ENCODE measurements at regions not wholly inside any gene's neighbourhood (a gene's known extent, or its start where the extent isn't known, plus 50 kb on each side); places are given as distances from the start of the nearest gene placed in this dataset.
A peak's percentile ranks its signal among the peaks of the same experiment; 100 is the strongest.

DNA sequence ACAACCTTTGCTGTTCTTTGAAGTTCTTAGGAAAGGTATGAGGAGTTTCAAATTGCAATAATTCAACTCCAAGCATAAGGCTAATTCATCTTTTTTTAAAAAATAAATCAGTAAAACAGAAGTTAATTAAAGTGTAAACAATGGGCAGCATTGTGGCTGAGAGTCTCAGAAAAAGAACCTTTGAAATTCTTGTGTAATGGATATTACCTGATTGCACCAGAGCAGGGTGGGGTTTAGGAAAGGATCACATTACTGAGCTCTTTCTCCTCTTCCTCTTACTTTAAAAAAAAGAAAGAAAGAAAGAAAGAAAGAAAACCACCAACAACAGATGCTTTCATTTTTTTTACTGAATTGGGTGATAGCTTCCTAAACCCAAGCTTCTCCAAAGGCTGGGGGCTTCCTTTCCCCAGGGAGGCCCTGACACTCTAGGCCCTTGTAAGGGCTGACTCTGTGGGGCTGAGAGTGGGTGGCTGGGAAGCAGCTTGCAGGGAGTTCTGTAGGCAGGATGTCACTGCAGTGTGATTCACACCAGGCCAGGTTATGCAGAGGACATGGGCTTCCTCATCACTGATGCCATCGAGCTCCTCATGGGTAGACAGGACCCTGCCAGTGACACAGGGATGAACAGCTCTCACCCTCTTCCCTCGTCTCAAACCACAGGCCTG, 564.5 kb downstream of the FGF9 start:
- H3K27me3 Mint-ChIP-seq = no peaks in the 10 kb centered on the region
- H3K9me3 Mint-ChIP-seq = no peaks in the 10 kb centered on the region
- H3K4me3 Mint-ChIP-seq = no peak overlapping the region
- no peak overlapping the region for H3K27ac Mint-ChIP-seq
- H3K36me3 Mint-ChIP-seq = no peaks in the 10 kb centered on the region
- peaks cover 7% of the 10 kb centered on the region for H3K4me1 Mint-ChIP-seq

DNA sequence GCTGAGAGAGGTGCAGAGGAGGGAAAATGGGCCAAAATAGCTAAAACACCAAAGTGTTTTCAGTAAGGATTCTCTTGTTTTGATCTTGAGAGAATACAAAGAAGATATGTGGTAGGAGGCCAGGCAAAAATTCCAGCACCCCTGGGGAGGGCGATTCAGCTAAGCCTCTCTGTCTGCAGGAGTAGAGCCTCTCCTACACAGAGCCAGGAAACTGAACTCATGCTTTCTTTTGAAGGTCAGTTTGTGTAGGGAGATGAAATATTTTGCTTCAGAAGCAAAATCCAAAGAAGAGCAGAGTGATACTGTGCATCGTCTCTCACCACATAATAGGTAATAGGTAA, 565.0 kb downstream of the FGF9 start:
- Mint-ChIP-seq H3K36me3 (no peaks in the 10 kb centered on the region), H3K4me3 (no peak overlapping the region), H3K27ac (no peak overlapping the region), H3K27me3 (no peaks in the 10 kb centered on the region), H3K9me3 (no peaks in the 10 kb centered on the region), H3K4me1 (peaks cover 7% of the 10 kb centered on the region)

DNA sequence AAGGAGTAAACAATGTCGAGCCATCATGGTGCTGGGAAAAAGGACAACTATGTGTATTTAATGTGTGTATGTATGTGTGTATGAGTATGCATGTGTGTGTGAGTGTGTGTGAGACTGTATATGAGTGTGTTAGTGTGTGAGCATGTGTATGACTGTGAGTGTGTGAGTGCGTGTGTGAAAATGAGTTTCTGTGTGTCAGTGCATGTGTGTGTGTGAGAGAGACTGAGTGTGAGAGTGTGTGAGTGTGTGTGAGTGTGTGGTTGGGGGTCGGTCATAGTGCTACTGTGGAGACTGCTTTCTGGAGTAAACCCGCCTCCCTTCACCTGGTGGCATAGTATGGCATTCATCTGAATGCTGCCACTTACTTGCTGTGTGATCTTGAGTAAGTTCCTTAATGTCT, 567.4 kb downstream of the FGF9 start:
- Mint-ChIP-seq H3K27ac (no peak overlapping the region), H3K4me3 (no peak overlapping the region), H3K9me3 (no peaks in the 10 kb centered on the region)

DNA sequence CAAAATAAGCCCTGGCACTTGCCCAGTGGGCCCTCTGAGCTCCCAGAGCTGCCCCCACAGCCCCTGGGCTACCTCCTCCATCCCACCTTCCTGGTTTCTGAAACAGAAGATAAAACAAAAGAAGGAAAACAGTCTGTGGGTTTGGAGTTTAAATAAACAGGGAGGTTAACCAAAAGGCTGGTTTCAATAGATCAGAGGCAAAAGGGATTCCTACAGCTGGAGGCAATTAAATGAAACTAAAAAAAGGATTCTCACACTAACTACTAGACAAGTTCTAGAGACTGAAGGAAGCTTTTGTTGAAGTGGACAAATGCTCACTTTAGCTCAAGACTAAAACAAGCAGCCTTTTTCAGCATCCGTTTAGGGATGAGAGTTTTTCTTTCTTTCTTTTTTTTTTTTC, 569.8 kb downstream of the FGF9 start:
- no peak overlapping the region for H3K27ac Mint-ChIP-seq
- no peaks in the 10 kb centered on the region for H3K27me3 Mint-ChIP-seq
- H3K36me3 Mint-ChIP-seq = no peaks in the 10 kb centered on the region
- H3K4me3 Mint-ChIP-seq = no peak overlapping the region
- H3K9me3 Mint-ChIP-seq = no peaks in the 10 kb centered on the region
- peaks cover 10% of the 10 kb centered on the region for H3K4me1 Mint-ChIP-seq

More for the DNA sequence above, 567.4 kb downstream of the FGF9 start:
- no peaks in the 10 kb centered on the region for H3K36me3 Mint-ChIP-seq
- H3K4me1 Mint-ChIP-seq = peaks cover 9% of the 10 kb centered on the region
- H3K27me3 Mint-ChIP-seq = no peaks in the 10 kb centered on the region

DNA sequence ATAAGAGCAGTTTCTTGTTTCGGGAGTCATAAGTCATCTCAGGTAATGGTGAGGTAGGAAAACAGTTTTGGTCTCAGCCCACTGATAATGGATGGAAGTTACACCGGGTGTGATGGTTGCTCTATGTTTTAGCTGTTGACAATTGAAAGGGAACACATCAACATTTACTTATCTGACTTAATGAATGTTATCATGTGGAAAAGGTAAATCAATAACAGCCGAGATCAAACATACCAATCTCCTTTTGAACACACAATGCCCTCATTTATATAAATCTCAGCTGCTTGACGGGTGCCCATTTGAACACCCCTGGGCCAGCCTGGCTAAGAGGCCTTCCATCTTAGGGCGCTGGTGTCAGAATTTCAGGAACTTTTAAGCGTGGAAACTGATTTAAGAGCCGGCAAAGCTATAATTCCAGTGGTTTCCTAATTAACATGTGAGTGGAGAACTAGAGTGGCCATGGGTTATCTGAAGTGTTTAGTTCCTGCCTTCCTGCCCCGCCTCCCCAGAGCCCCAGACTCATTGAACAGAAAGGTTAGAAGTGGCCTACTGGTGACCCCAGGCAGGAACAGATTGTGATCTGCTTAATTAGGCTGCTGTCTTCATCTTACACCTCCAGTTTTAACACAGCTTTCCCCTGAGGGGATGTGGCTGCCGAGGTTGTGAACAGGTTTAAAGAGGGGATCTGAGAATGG, 572.7 kb downstream of the FGF9 start:
- Mint-ChIP-seq H3K36me3 (no peaks in the 10 kb centered on the region), H3K27me3 (no peaks in the 10 kb centered on the region), H3K4me3 (no peak overlapping the region), H3K27ac (no peak overlapping the region), H3K4me1 (peaks cover 6% of the 10 kb centered on the region), H3K9me3 (no peaks in the 10 kb centered on the region)

DNA sequence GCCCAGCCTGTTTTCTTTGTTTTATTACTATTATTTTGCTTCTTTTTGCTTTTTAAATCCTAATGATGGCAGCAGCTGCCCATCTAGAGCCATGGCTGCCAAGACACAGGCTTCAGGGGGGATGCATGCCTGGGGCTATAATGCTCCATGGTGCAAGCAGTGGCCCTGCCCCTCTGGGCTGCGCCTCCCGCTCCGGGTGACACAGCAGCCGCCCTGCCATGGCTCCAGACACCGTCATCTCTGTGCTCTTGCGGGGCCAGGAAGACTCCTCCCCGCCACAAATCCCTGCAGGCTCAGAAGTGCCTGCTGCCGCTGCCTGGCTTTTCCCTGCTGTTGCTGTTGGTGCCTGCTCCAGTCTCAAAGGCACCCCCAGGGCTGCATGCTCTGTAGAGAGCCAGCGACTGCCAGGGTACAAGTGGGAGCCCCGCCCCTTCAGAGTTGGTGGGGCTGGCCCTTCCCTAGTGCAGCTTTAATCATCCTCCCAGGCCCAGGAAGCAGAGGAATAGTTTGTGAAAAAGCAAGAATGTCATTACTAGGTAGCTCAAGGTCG, 581.5 kb downstream of the FGF9 start:
- Mint-ChIP-seq H3K4me3 (no peak overlapping the region), H3K4me1 (no peaks in the 10 kb centered on the region), H3K9me3 (no peaks in the 10 kb centered on the region), H3K27me3 (no peaks in the 10 kb centered on the region), H3K36me3 (no peaks in the 10 kb centered on the region), H3K27ac (peak overlapping the region; percentile 35)

DNA sequence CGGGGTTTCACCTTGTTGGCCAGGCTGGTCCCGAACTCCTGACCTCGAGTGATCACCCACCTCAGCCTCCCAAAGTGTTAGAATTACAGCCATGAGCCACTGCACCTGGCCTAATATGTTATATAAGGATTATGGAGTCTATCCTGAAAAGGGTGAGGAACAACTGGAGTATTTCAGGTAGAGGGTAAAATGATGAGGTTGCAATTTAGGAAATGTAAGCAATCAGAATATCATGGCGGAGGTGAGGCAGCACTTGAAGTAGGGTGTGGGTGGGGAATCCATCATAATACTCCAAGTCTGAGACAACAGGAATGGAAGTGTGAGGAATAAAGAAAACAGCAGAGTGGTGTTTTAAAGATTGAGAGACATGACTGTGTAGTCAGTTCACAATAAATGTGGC, 582.2 kb downstream of the FGF9 start:
- no peak overlapping the region for H3K27ac Mint-ChIP-seq
- no peaks in the 10 kb centered on the region for H3K4me1 Mint-ChIP-seq
- no peaks in the 10 kb centered on the region for H3K9me3 Mint-ChIP-seq
- H3K27me3 Mint-ChIP-seq = no peaks in the 10 kb centered on the region
- H3K4me3 Mint-ChIP-seq = no peak overlapping the region
- H3K36me3 Mint-ChIP-seq = no peaks in the 10 kb centered on the region

DNA sequence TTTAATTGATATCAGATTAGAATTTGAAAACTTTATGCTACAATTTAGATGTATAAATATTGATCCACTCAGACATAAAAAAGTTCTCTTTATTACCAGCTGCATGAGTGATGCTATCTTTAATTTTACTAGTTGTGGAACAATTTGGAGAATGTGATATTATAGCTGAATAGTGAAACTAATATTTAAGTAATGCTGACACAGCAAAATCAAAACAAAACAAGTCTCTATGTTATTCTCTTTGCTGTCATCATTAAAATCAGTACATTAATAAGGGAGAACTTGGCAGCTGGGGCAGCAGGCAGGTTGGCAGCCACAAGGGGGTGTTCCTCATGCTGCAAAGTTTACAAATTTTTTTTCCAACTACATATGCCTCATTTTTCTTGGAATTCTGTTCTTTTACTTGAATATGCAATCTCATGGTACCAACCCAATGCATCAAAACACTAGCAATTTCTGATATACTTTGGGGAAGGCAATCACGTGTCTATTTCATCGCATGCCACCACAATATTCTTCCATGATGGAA, 585.3 kb downstream of the FGF9 start:
- no peak overlapping the region for H3K27ac Mint-ChIP-seq
- no peaks in the 10 kb centered on the region for H3K36me3 Mint-ChIP-seq
- no peak overlapping the region for H3K4me3 Mint-ChIP-seq
- peaks cover 8% of the 10 kb centered on the region for H3K9me3 Mint-ChIP-seq
- H3K4me1 Mint-ChIP-seq = no peaks in the 10 kb centered on the region
- H3K27me3 Mint-ChIP-seq = no peaks in the 10 kb centered on the region

DNA sequence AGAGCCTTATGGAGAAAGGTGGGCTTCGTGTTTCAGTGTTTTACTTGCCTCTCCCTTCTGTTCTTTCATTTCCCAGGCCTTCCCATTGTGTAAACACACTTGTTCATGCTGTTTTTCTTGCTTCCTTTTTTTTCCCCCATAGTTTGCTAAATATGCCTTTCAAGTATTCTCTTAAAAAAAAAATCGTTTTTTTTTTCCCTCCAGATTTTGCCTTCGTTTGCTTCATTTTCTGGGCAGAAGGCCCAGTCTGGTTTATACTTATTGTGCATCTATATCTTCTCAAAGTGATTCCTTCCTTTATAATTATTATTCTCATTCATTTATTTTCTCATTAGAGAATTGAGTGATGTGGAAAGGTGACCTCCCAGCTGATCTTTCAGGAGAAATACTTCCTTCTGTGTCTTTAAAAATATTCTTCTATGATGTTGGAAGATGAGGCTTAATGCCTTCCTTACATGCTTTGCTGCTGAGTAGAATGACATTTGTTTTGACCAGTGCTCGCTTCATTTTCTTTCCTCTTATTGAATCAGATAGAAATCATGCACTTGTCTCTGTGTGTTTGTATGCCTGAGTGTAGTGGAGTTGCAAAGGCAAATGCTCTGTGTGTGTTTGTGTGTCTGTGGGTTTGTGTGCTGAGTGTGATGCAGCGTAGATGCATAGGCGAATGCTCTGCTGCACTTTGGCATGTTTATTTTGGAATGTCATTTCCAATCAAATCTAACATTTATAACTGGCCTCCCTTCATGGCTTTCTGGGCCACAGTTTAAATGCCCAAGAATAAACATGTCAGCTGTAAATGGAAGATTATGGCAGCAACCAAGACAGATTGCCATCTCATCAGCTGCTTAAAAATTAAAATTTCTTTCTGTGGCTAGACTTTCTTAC, 591.4 kb downstream of the FGF9 start:
- Mint-ChIP-seq H3K27ac (no peak overlapping the region), H3K36me3 (no peaks in the 10 kb centered on the region)

DNA sequence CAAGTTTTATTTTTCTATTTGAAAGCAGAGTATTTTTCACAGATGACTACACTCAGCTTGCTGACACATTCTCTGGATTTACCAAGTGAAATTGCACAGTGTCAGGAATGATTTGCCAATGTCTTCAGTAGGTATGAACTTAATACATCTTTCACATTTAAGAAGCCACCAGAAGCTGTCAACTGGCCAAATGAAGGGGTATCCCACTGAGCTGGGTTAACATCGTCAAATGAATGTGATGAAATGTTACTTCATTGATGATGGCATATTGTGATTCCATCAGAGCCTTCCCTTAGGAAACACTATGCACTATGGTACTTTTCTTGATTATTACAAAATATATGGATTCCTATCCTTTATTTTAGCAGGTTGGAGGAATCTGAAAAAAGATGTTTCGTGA, 592.3 kb downstream of the FGF9 start:
- H3K36me3 Mint-ChIP-seq = no peaks in the 10 kb centered on the region
- no peak overlapping the region for H3K4me3 Mint-ChIP-seq
- H3K27me3 Mint-ChIP-seq = no peaks in the 10 kb centered on the region
- H3K4me1 Mint-ChIP-seq = no peaks in the 10 kb centered on the region
- H3K27ac Mint-ChIP-seq = no peak overlapping the region
- peaks cover 8% of the 10 kb centered on the region for H3K9me3 Mint-ChIP-seq

More for the DNA sequence above, 591.4 kb downstream of the FGF9 start:
- Mint-ChIP-seq H3K27me3 (no peaks in the 10 kb centered on the region), H3K4me1 (no peaks in the 10 kb centered on the region), H3K4me3 (no peak overlapping the region), H3K9me3 (peaks cover 8% of the 10 kb centered on the region)

DNA sequence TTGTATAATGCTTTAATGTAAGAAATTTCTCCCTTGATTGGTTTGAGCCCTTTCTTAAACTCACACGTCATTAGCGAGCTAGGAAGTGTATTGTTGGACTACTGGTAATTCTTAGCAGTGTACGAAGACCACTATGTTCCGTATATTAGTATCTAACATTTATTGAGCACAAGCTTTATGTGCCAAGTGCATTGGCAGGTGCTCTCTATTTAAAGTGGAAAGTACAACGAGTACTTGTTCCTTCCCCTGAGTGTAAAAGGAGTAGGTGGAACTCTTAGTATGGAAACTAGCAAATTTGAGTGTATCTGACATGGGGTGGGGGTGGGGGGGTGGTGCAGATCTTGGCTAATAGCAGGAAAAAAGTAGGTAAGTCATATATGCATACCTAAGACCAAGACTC, 594.7 kb downstream of the FGF9 start:
- Mint-ChIP-seq H3K27me3 (no peaks in the 10 kb centered on the region), H3K9me3 (no peaks in the 10 kb centered on the region), H3K4me1 (no peaks in the 10 kb centered on the region), H3K27ac (no peak overlapping the region), H3K4me3 (no peak overlapping the region), H3K36me3 (no peaks in the 10 kb centered on the region)

DNA sequence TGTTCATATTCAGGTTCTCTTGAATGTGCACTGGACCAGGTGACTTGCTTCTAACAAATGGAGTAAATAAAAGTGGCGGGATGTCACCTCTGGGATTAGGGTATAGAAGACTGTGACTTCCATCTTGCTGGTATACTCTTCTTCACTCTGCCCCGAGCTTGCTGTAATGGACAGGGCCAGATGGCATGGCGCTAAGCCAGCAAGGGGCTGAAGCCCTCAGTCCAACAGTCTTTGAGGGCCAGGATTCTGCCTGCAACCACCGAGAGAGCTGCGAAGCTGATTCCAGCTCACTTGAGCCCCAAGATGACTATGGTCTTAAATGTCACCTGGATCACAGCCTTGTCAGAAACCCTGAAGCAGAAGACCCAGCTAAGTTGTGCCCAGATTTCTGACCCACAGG, 600.0 kb downstream of the FGF9 start:
- H3K27ac Mint-ChIP-seq = no peak overlapping the region
- H3K4me1 Mint-ChIP-seq = peaks cover 5% of the 10 kb centered on the region
- no peaks in the 10 kb centered on the region for H3K36me3 Mint-ChIP-seq
- no peak overlapping the region for H3K4me3 Mint-ChIP-seq
- H3K9me3 Mint-ChIP-seq = no peaks in the 10 kb centered on the region
- no peaks in the 10 kb centered on the region for H3K27me3 Mint-ChIP-seq

DNA sequence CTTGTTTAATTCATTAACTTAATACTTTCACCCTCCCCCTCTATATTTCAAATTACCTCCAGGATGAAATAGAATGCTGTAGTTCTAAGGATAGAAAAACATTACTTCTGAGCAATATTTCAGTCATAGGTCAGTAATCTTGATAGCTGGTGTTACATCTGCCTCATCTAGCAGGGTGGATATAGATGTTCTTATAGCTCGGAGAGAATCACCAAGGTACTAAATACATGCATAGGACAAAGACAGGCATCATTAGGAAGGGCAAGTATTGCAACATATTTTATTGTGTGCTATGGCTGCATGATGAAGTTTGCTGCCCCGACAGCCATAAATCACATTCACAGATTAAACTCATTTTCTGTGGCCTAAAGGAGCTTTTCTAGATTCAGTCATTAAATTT, 601.0 kb downstream of the FGF9 start:
- Mint-ChIP-seq H3K4me3 (no peak overlapping the region), H3K27me3 (no peaks in the 10 kb centered on the region), H3K4me1 (peaks cover 6% of the 10 kb centered on the region), H3K27ac (no peak overlapping the region), H3K36me3 (no peaks in the 10 kb centered on the region), H3K9me3 (no peaks in the 10 kb centered on the region)

DNA sequence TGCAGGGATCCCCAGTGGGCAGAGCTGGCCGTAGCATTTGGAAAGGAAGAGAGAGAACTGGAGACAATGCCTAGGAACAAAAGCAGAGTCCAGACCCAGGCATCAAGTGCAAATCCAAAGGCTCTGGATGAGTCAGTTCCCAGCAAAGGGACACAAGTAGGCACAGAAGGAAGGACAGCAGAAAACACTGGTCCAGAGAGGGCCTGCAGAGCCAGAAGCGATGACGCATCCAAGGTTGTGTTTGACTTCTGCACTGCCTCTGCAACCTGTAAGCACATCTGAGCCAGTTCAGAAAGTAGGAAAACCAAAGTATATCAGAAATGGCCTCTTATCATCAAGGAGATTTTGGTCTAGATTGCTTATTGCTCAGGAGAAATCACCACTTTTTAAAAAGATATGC, 604.5 kb downstream of the FGF9 start:
- no peaks in the 10 kb centered on the region for H3K9me3 Mint-ChIP-seq
- no peaks in the 10 kb centered on the region for H3K36me3 Mint-ChIP-seq
- H3K4me3 Mint-ChIP-seq = no peak overlapping the region
- H3K27me3 Mint-ChIP-seq = no peaks in the 10 kb centered on the region
- H3K4me1 Mint-ChIP-seq = peaks cover 26% of the 10 kb centered on the region
- no peak overlapping the region for H3K27ac Mint-ChIP-seq

DNA sequence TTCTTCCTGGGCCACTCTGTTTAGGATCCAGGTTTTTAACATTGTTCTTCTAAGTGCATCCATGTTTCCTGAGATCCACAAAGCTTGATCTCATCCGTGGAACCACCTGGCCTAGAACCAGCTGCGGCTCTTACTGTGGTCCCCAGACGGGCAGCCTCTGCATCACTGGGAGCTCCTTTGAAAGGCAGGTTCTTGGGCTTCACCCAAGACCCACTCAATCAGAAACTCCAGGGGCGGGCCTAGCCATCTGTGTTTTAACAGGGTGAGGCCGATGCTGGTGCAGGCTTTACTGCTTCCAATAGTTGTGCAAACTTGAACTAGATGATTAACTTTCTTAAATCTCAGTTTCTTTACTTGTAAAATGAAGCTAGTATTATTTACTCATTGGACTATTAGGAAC, 605.7 kb downstream of the FGF9 start:
- Mint-ChIP-seq H3K9me3 (no peaks in the 10 kb centered on the region), H3K27ac (no peak overlapping the region), H3K27me3 (no peaks in the 10 kb centered on the region), H3K4me3 (no peak overlapping the region), H3K4me1 (peaks cover 25% of the 10 kb centered on the region), H3K36me3 (no peaks in the 10 kb centered on the region)
